ENCODE measurements at regions not wholly inside any gene's neighbourhood (a gene's known extent, or its start where the extent isn't known, plus 50 kb on each side); places are given as distances from the start of the nearest gene placed in this dataset.

DNA sequence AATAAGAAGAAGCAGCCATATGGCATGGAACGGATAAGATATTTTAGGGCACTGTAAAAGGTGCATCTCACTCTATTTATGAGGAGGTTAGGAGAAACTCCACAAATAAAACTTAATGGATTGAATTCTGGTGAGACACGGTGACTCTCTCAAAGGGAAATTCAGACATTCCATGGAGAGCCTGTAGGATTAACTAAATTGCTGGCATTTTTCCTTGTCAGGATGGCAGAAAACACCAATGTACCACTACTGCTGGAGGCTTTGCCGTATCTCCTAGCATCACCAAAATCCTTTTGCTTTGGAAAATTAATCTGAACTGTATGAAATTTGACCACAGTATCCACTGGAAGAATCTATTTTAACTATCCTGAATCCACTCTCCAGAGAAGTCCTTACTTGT lies 79.3 kb downstream of the RBM43 start:
- TF ChIP-seq TOX (CRISPR knock-in tag; IDR thresholded peaks at IDR 0.05; ENCODE audit: borderline replicate concordance), result no peak
- no peak for TF ChIP-seq TCF4 (CRISPR knock-in tag; IDR thresholded peaks at IDR 0.05; ENCODE audit: borderline replicate concordance)
- TF ChIP-seq ZNF8 (CRISPR knock-in tag; IDR thresholded peaks at IDR 0.05), result no peak
- TF ChIP-seq PPARA (CRISPR knock-in tag; IDR thresholded peaks at IDR 0.05; ENCODE audit: borderline replicate concordance), result no peak
- no peak for TF ChIP-seq ZFP3 (CRISPR knock-in tag; IDR thresholded peaks at IDR 0.05)
- TF ChIP-seq, protein P1, sequence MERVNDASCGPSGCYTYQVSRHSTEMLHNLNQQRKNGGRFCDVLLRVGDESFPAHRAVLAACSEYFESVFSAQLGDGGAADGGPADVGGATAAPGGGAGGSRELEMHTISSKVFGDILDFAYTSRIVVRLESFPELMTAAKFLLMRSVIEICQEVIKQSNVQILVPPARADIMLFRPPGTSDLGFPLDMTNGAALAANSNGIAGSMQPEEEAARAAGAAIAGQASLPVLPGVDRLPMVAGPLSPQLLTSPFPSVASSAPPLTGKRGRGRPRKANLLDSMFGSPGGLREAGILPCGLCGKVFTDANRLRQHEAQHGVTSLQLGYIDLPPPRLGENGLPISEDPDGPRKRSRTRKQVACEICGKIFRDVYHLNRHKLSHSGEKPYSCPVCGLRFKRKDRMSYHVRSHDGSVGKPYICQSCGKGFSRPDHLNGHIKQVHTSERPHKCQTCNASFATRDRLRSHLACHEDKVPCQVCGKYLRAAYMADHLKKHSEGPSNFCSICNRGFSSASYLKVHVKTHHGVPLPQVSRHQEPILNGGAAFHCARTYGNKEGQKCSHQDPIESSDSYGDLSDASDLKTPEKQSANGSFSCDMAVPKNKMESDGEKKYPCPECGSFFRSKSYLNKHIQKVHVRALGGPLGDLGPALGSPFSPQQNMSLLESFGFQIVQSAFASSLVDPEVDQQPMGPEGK (CRISPR knock-in tag; IDR thresholded peaks at IDR 0.05; ENCODE audit: borderline replicate concordance), result no peak
